Caco-2 (cell line): ENCODE measurements at regions not wholly inside any gene's neighbourhood (a gene's known extent, or its start where the extent isn't known, plus 50 kb on each side); places are given as distances from the start of the nearest gene placed in this dataset.

Experiments used
- BruUV-seq: library from RNA; stranded (reverse); fragments of 400-500 nt; replicated peaks from 2 replicates; lab custom pipeline; 2021; lab: Mats Ljungman, UMichigan
- CTCF ChIA-PET: fragments of 300-600 bp; sonication (Branson Sonifier 250); formaldehyde crosslinking; loops from one replicate; lab custom pipeline; 2022; ENCODE audit warnings: antibody characterized with exemption; lab: Charles Lee
- POLR2A ChIA-PET: fragments of 300-600 bp; sonication (Branson Sonifier 250); formaldehyde crosslinking; loops from one replicate; lab custom pipeline; 2022; ENCODE audit warnings: antibody characterized with exemption; lab: Charles Lee
- DNase-seq, 2 experiments: peaks; one replicate each; pipeline versions ENCODE4 v3.0.0 to v3.0.0-alpha.2; 2020 to 2022
- H3K27me3 ChIP-seq: replicated peaks from 2 replicates; pipeline ENCODE4 v1.6.0; 2011; ENCODE audit warnings: low read length; ENCODE audit not compliant: control insufficient read depth, insufficient read depth
- H3K36me3 ChIP-seq: 2 replicates; pipeline ENCODE4 v1.5.1; 2011; ENCODE audit warnings: low read length; ENCODE audit not compliant: control insufficient read depth, insufficient read depth
- H3K4me1 ChIP-seq: fragments of 250-450 bp; sonication (Bioruptor Pico); 2 replicates; pipeline ENCODE4 v1.5.1; 2020; ENCODE audit warnings: mild to moderate bottlenecking
- H3K4me3 ChIP-seq: 2 replicates; pipeline ENCODE4 v1.5.1; 2011; ENCODE audit warnings: low read depth, mild to moderate bottlenecking, control low read depth, low read length
- H3K9me3 ChIP-seq: fragments of 250-450 bp; sonication (Bioruptor Pico); 2 replicates; pipeline ENCODE4 v1.5.1; 2020; ENCODE audit warnings: mild to moderate bottlenecking, moderate library complexity
- H3K27ac Mint-ChIP-seq: one replicate; pipeline ENCODE4 v1.8.0; 2022; ENCODE audit warnings: mixed read lengths; ENCODE audit not compliant: unreplicated experiment
- H3K27me3 Mint-ChIP-seq: one replicate; pipeline ENCODE4 v1.8.0; 2022; ENCODE audit warnings: mixed read lengths; ENCODE audit not compliant: insufficient read depth, unreplicated experiment
- H3K36me3 Mint-ChIP-seq: one replicate; pipeline ENCODE4 v1.8.0; 2022; ENCODE audit warnings: mild to moderate bottlenecking, mixed read lengths; ENCODE audit not compliant: insufficient read depth, unreplicated experiment
- H3K4me1 Mint-ChIP-seq: one replicate; pipeline ENCODE4 v1.8.0; 2022; ENCODE audit warnings: low read depth, mixed read lengths; ENCODE audit not compliant: unreplicated experiment
- H3K4me3 Mint-ChIP-seq: one replicate; pipeline ENCODE4 v1.8.0; 2022; ENCODE audit warnings: mild to moderate bottlenecking, moderate library complexity, mixed read lengths; ENCODE audit not compliant: unreplicated experiment
- H3K9me3 Mint-ChIP-seq: one replicate; pipeline ENCODE4 v1.8.0; 2022; ENCODE audit warnings: mixed read lengths; ENCODE audit not compliant: unreplicated experiment
- CTCF ChIP-seq, 2 experiments: fragments of 200-600 bp in 1 of 2; IDR thresholded peaks; 1 replicate in 1 of 2; 2 replicates in 1 of 2; pipeline versions ENCODE4 v1.5.1 to v1.8.0; 2011 to 2022; ENCODE audit warnings: antibody characterized with exemption in 1 of 2, control low read depth in 1 of 2, inconsistent platforms in 1 of 2, low read depth in 1 of 2, low read length in 1 of 2, mild to moderate bottlenecking in 1 of 2, moderate library complexity in 1 of 2; ENCODE audit not compliant: insufficient read depth in 1 of 2, severe bottlenecking in 1 of 2, unreplicated experiment in 1 of 2
- intact Hi-C: fragments of 100-400 bp; cut with micrococcal nuclease; formaldehyde crosslinking; loops from one replicate; pipeline ENCODE4 v1.10.0; 2022; ENCODE audit not compliant: unreplicated experiment

- Histone ChIP-seq H3K36me3 (no peaks in the 10 kb centered on the region), H3K9me3 (no peaks in the 10 kb centered on the region), H3K4me3 (no peak overlapping the region), H3K27me3 (no peaks in the 10 kb centered on the region; the same call in none of the 2 replicates), H3K4me1 (no peaks in the 10 kb centered on the region)
- no peak overlapping the region for H3K27ac Mint-ChIP-seq
- no peaks in the 10 kb centered on the region for H3K4me1 Mint-ChIP-seq
- ChIA-PET CTCF (no interaction called here), POLR2A (no interaction called here)
- H3K4me3 Mint-ChIP-seq, result no peak overlapping the region
- no peak for DNase-seq
- peaks cover 3% of the 10 kb centered on the region for H3K27me3 Mint-ChIP-seq
- no TSS peak for BruUV-seq
- intact Hi-C loops, result no loop called here
- TF ChIP-seq CTCF (IDR thresholded peaks at IDR 0.05; ENCODE audit: insufficient read depth in 1 of 2, low read depth in 1 of 2, low read length in 1 of 2, severe bottlenecking in 1 of 2, unreplicated experiment in 1 of 2), result no peak
- no peaks in the 10 kb centered on the region for H3K9me3 Mint-ChIP-seq
- H3K36me3 Mint-ChIP-seq, result no peaks in the 10 kb centered on the region
Measured at GRCh38 chr22:26996154-26996553, 338.8 kb downstream of the MIAT start.

GRCh38 chr22:26998129-26998528 lies 340.7 kb downstream of the MIAT start:
- CTCF ChIA-PET, result no interaction called here
- TF ChIP-seq CTCF (IDR thresholded peaks at IDR 0.05; ENCODE audit: insufficient read depth in 1 of 2, low read depth in 1 of 2, low read length in 1 of 2, severe bottlenecking in 1 of 2, unreplicated experiment in 1 of 2), result no peak

GRCh38 chr22:26998716-26999115 lies 341.3 kb downstream of the MIAT start:
- Histone ChIP-seq H3K27me3 (no peaks in the 10 kb centered on the region; the same call in 1 of the 2 replicates), H3K4me3 (no peak overlapping the region), H3K36me3 (no peaks in the 10 kb centered on the region), H3K9me3 (no peaks in the 10 kb centered on the region), H3K4me1 (no peaks in the 10 kb centered on the region)
- POLR2A ChIA-PET, result no interaction called here
- Mint-ChIP-seq H3K27ac (no peak overlapping the region), H3K36me3 (no peaks in the 10 kb centered on the region), H3K9me3 (no peaks in the 10 kb centered on the region), H3K27me3 (peaks cover 6% of the 10 kb centered on the region), H3K4me1 (no peaks in the 10 kb centered on the region), H3K4me3 (no peak overlapping the region)
- CTCF ChIA-PET, result no interaction called here
- DNase-seq, result no peak
- no TSS peak for BruUV-seq
- TF ChIP-seq CTCF (IDR thresholded peaks at IDR 0.05; ENCODE audit: insufficient read depth in 1 of 2, low read depth in 1 of 2, low read length in 1 of 2, severe bottlenecking in 1 of 2, unreplicated experiment in 1 of 2), result no peak
- intact Hi-C loops, result no loop called here

More at GRCh38 chr22:26998129-26998528, 340.7 kb downstream of the MIAT start:
- Histone ChIP-seq H3K27me3 (no peaks in the 10 kb centered on the region; the same call in 1 of the 2 replicates), H3K4me1 (no peaks in the 10 kb centered on the region), H3K4me3 (no peak overlapping the region), H3K9me3 (no peaks in the 10 kb centered on the region), H3K36me3 (no peaks in the 10 kb centered on the region)
- no peak overlapping the region for H3K4me3 Mint-ChIP-seq
- intact Hi-C loops, result no loop called here
- H3K27ac Mint-ChIP-seq, result no peak overlapping the region
- POLR2A ChIA-PET, result no interaction called here
- no peak for DNase-seq
- BruUV-seq, result no TSS peak
- H3K27me3 Mint-ChIP-seq, result peaks cover 6% of the 10 kb centered on the region
- no peaks in the 10 kb centered on the region for H3K9me3 Mint-ChIP-seq
- H3K36me3 Mint-ChIP-seq, result no peaks in the 10 kb centered on the region
- H3K4me1 Mint-ChIP-seq, result no peaks in the 10 kb centered on the region
